ENCODE measurements at regions not wholly inside any gene's neighbourhood (a gene's known extent, or its start where the extent isn't known, plus 50 kb on each side); places are given as distances from the start of the nearest gene placed in this dataset.

DNA sequence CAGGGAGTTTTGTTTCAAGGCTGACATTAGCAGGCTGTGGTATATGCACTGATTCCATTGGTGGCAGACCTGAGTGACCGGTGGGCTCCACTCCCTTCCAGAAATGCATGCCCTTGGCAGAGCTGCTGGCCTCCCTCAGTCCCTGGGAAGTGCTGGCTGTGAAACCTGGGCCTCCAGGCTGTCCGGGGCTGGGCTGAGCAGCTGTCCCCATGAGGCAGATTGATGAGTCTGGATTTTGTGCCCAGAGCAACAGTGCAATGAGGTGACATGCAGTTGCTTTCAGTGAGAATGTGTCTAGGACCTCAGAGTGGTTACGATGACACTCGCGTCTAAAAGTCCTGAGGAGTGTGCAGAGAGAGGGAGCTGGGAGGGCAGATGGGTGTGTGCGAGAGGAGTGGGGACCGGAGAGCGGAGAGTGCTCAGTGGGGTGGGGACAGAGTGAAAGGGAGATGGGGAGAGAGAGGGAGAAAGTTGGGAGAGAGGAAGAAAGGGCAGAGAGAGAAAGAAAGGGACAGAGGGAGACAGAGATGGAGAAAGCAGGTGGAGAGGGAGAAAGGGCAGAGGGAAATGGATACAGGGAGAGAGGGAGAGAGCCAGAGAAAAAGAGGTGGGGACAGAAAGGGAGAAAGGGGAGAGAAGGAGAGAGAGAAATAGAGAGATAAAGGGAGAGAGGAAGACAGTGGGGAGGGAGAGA, 978.3 kb downstream of the BRD1 start:
- TF ChIP-seq, protein P1, sequence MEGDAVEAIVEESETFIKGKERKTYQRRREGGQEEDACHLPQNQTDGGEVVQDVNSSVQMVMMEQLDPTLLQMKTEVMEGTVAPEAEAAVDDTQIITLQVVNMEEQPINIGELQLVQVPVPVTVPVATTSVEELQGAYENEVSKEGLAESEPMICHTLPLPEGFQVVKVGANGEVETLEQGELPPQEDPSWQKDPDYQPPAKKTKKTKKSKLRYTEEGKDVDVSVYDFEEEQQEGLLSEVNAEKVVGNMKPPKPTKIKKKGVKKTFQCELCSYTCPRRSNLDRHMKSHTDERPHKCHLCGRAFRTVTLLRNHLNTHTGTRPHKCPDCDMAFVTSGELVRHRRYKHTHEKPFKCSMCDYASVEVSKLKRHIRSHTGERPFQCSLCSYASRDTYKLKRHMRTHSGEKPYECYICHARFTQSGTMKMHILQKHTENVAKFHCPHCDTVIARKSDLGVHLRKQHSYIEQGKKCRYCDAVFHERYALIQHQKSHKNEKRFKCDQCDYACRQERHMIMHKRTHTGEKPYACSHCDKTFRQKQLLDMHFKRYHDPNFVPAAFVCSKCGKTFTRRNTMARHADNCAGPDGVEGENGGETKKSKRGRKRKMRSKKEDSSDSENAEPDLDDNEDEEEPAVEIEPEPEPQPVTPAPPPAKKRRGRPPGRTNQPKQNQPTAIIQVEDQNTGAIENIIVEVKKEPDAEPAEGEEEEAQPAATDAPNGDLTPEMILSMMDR (IDR thresholded peaks at IDR 0.05): no peak
- TF ChIP-seq POLR2A (IDR thresholded peaks at IDR 0.05): no peak
